Esophagus muscularis mucosa (tissue), 4 donors: ENCODE measurements at regions not wholly inside any gene's neighbourhood (a gene's known extent, or its start where the extent isn't known, plus 50 kb on each side); places are given as distances from the start of the nearest gene placed in this dataset.

ENCODE experiments used
- EP300 ChIP-seq: sonication (generic); formaldehyde crosslinking; IDR thresholded peaks from one replicate; pipeline ENCODE4 v1.6.1; 2017; ENCODE audit warnings: antibody characterized with exemption
- POLR2A ChIP-seq: fragments of 450-650 bp; IDR thresholded peaks from one replicate; pipeline ENCODE4 v1.6.1; 2017; ENCODE audit warnings: antibody characterized with exemption, moderate library complexity, mild to moderate bottlenecking, low read depth
- TF ChIP-seq, protein P1 (sequence below), 3 experiments: fragments of 200-600 bp in 2 of 3; fragments of 450-650 bp in 1 of 3; sonication (generic) in 2 of 3; IDR thresholded peaks; one replicate each; pipeline ENCODE4 v1.5.1; 2017 to 2019; ENCODE audit warnings: antibody characterized with exemption in 3 of 3, mild to moderate bottlenecking in 2 of 3, moderate library complexity in 1 of 3

DNA sequence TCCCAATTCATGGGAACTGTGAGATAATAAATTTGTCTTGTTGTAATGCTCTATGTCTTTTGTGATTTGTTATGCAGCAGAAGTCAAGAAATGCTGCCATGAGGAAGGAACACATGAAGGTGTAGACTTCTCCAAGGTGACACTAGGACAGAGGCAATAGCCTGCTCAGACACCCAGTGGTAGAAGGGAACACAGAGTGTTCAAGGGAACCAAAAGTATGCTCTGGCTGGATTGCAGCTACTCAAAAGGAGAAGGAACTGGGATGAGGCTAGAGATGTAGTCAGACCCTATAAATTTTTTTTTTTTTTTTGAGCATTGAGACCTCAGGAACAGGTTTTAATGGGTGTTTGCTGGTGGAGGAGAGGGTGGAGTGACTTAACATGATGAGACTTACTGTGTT lies 232.5 kb downstream of the PARP8 start:
- TF ChIP-seq POLR2A (no peak), EP300 (no peak)
- TF ChIP-seq, protein P1, sequence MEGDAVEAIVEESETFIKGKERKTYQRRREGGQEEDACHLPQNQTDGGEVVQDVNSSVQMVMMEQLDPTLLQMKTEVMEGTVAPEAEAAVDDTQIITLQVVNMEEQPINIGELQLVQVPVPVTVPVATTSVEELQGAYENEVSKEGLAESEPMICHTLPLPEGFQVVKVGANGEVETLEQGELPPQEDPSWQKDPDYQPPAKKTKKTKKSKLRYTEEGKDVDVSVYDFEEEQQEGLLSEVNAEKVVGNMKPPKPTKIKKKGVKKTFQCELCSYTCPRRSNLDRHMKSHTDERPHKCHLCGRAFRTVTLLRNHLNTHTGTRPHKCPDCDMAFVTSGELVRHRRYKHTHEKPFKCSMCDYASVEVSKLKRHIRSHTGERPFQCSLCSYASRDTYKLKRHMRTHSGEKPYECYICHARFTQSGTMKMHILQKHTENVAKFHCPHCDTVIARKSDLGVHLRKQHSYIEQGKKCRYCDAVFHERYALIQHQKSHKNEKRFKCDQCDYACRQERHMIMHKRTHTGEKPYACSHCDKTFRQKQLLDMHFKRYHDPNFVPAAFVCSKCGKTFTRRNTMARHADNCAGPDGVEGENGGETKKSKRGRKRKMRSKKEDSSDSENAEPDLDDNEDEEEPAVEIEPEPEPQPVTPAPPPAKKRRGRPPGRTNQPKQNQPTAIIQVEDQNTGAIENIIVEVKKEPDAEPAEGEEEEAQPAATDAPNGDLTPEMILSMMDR (IDR thresholded peaks at IDR 0.05) = no peak
